ENCODE measurements at regions not wholly inside any gene's neighbourhood (a gene's known extent, or its start where the extent isn't known, plus 50 kb on each side); places are given as distances from the start of the nearest gene placed in this dataset.
"Not testable (repeated sequence)": the region's sequence is repeated elsewhere in the genome, so short reads cannot be mapped to it uniquely, and the experiment has no call there.

- TF ChIP-seq POLR2AphosphoS5, CTCF, POLR2A (IDR thresholded peaks at IDR 0.05): not testable (repeated sequence)
These were observed 69.8 kb downstream of the FASLG start for GRCh38 chr1:172728705-172729104.

All from breast epithelium (tissue), 3 donors.